Mucosa of descending colon (tissue), 3 donors: ENCODE measurements at regions not wholly inside any gene's neighbourhood (a gene's known extent, or its start where the extent isn't known, plus 50 kb on each side); places are given as distances from the start of the nearest gene placed in this dataset.

Source experiments
- ATAC-seq: fragments of 200-7000 bp; cut with Tn5 transposase; one replicate; pipeline ENCODE4 v1.9.1; 2020; ENCODE audit warnings: mild to moderate bottlenecking, moderate library complexity
- DNase-seq, 3 donors: peaks; one replicate each; pipeline ENCODE4 v3.0.0-alpha.2; 2020
- H3K36me3 ChIP-seq: fragments of 200-600 bp; one replicate; pipeline ENCODE4 v1.8.0; 2021; ENCODE audit warnings: low read depth, mild to moderate bottlenecking
- H3K4me1 ChIP-seq: fragments of 200-600 bp; one replicate; pipeline ENCODE4 v1.8.0; 2021; ENCODE audit warnings: low read depth, mild to moderate bottlenecking
- H3K4me3 ChIP-seq: fragments of 200-600 bp; one replicate; pipeline ENCODE4 v1.8.0; 2021; ENCODE audit warnings: mild to moderate bottlenecking
- H3K9me3 ChIP-seq: fragments of 200-600 bp; one replicate; pipeline ENCODE4 v1.8.0; 2021; ENCODE audit warnings: mild to moderate bottlenecking
- CTCF ChIP-seq: fragments of 200-600 bp; IDR thresholded peaks from one replicate; pipeline ENCODE4 v1.8.0; 2022; ENCODE audit warnings: antibody characterized with exemption, mild to moderate bottlenecking
- intact Hi-C, 2 donors: fragments of 100-400 bp; cut with DNase I in 1 of 2; cut with micrococcal nuclease in 1 of 2; formaldehyde crosslinking; loops; one replicate each; pipeline versions ENCODE4 v1.11.0 to v1.11.1; 2022; cut with DNase I, micrococcal nuclease
- donor health status: DM: no; HTN: no; CAD: no; lungs with moderate emphysema.
- donor health status: DM: no; HTN: no; CAD: no.
- donor health status: DM: no; HTN: yes; CAD: no.

DNA sequence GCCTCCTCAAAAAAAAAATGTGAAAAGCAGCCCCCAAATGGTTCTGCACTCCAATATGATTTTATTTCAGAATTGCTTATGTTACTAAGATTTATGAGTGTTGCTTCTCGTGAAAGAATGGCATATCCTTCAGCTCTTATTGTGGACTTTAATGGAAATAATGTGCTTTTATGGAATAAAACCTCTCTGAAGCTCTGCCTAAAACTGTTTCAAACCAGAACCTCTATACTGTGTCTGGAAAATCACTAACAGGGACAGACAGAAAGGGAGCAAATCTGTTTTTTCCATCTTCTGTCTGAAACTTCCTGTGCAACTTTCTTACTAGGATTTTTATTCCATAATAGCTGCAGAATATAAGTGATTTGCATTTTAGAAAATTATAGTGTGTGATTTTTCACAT is 493.1 kb downstream of the ANKRD50 start:
- no peaks in the 10 kb centered on the region for H3K36me3 ChIP-seq
- H3K9me3 ChIP-seq = no peaks in the 10 kb centered on the region
- H3K4me1 ChIP-seq = no peaks in the 10 kb centered on the region
- DNase-seq (no peak), ATAC-seq (no peak)
- TF ChIP-seq CTCF = no peak
- H3K4me3 ChIP-seq = no peak overlapping the region
- intact Hi-C loops = no loop called here

GRCh38 chr4:124224256-124224655 is 488.3 kb downstream of the ANKRD50 start:
- H3K4me3 ChIP-seq = no peak overlapping the region
- DNase-seq = no peak
- no peak for TF ChIP-seq CTCF
- ATAC-seq = no peak
- H3K36me3 ChIP-seq = no peaks in the 10 kb centered on the region
- no peaks in the 10 kb centered on the region for H3K9me3 ChIP-seq
- intact Hi-C loops = no loop called here
- H3K4me1 ChIP-seq = no peaks in the 10 kb centered on the region

GRCh38 chr4:124227981-124228380 is 484.6 kb downstream of the ANKRD50 start:
- DNase-seq (no peak), ATAC-seq (no peak)
- Histone ChIP-seq H3K4me1 (no peaks in the 10 kb centered on the region), H3K9me3 (no peaks in the 10 kb centered on the region), H3K36me3 (no peaks in the 10 kb centered on the region), H3K4me3 (no peak overlapping the region)
- intact Hi-C loops = no loop called here
- TF ChIP-seq CTCF = no peak

DNA sequence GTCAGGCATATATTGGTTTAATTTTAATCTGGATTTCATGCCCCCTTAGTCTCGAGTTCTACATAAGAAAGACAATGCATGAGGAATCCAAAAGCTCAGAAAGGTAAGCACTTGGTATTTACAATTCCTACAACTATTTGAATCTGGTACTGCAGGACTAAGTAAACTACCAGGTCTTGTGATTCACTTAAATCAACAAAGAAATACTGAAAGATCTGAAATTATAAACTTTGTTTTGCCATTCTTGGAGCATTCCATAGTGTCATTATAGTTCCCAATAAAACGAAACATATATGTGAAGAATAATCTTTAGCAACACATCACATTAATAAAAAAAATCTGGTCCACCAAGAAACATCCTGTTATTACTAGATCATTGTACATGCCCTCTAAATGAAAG is 482.3 kb downstream of the ANKRD50 start:
- no peaks in the 10 kb centered on the region for H3K36me3 ChIP-seq
- intact Hi-C loops = no loop called here
- no peak for DNase-seq
- H3K4me3 ChIP-seq = no peak overlapping the region
- no peak for TF ChIP-seq CTCF
- no peak for ATAC-seq
- no peaks in the 10 kb centered on the region for H3K9me3 ChIP-seq
- no peaks in the 10 kb centered on the region for H3K4me1 ChIP-seq

- intact Hi-C loops = no loop called here
- ATAC-seq (no peak), DNase-seq (no peak)
- H3K36me3 ChIP-seq = no peaks in the 10 kb centered on the region
- no peaks in the 10 kb centered on the region for H3K9me3 ChIP-seq
- TF ChIP-seq CTCF = no peak
- H3K4me3 ChIP-seq = no peak overlapping the region
- H3K4me1 ChIP-seq = no peaks in the 10 kb centered on the region
Observed at GRCh38 chr4:124234771-124235170, 477.8 kb downstream of the ANKRD50 start.

GRCh38 chr4:124243671-124244366 is 468.7 kb downstream of the ANKRD50 start:
- Histone ChIP-seq H3K4me3 (no peak overlapping the region), H3K36me3 (no peaks in the 10 kb centered on the region), H3K9me3 (no peaks in the 10 kb centered on the region), H3K4me1 (no peaks in the 10 kb centered on the region)
- intact Hi-C loops = no loop called here
- no peak for TF ChIP-seq CTCF
- ATAC-seq (no peak), DNase-seq (no peak)
